ENCODE measurements at regions not wholly inside any gene's neighbourhood (a gene's known extent, or its start where the extent isn't known, plus 50 kb on each side); places are given as distances from the start of the nearest gene placed in this dataset.

DNA sequence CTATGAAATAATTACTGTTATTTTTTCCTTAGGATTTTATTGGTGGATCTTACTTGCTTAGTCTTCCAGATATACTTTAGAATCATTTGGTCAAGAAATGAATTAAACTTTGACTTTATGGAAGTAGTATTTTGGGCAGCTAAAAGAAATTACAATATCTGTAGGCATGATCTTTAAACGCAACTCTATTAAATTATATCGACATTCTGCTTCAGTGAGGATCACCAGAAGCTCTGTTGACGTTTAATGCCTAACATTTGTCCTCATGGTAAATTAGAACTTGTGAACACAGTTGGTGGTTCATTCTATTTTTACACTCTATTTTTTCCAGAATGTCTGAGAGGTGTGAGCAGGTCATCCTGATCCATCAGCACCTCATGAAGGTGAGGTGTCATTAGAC, 211.6 kb downstream of the TMEM167A start (continued):
- TF ChIP-seq, protein P1, sequence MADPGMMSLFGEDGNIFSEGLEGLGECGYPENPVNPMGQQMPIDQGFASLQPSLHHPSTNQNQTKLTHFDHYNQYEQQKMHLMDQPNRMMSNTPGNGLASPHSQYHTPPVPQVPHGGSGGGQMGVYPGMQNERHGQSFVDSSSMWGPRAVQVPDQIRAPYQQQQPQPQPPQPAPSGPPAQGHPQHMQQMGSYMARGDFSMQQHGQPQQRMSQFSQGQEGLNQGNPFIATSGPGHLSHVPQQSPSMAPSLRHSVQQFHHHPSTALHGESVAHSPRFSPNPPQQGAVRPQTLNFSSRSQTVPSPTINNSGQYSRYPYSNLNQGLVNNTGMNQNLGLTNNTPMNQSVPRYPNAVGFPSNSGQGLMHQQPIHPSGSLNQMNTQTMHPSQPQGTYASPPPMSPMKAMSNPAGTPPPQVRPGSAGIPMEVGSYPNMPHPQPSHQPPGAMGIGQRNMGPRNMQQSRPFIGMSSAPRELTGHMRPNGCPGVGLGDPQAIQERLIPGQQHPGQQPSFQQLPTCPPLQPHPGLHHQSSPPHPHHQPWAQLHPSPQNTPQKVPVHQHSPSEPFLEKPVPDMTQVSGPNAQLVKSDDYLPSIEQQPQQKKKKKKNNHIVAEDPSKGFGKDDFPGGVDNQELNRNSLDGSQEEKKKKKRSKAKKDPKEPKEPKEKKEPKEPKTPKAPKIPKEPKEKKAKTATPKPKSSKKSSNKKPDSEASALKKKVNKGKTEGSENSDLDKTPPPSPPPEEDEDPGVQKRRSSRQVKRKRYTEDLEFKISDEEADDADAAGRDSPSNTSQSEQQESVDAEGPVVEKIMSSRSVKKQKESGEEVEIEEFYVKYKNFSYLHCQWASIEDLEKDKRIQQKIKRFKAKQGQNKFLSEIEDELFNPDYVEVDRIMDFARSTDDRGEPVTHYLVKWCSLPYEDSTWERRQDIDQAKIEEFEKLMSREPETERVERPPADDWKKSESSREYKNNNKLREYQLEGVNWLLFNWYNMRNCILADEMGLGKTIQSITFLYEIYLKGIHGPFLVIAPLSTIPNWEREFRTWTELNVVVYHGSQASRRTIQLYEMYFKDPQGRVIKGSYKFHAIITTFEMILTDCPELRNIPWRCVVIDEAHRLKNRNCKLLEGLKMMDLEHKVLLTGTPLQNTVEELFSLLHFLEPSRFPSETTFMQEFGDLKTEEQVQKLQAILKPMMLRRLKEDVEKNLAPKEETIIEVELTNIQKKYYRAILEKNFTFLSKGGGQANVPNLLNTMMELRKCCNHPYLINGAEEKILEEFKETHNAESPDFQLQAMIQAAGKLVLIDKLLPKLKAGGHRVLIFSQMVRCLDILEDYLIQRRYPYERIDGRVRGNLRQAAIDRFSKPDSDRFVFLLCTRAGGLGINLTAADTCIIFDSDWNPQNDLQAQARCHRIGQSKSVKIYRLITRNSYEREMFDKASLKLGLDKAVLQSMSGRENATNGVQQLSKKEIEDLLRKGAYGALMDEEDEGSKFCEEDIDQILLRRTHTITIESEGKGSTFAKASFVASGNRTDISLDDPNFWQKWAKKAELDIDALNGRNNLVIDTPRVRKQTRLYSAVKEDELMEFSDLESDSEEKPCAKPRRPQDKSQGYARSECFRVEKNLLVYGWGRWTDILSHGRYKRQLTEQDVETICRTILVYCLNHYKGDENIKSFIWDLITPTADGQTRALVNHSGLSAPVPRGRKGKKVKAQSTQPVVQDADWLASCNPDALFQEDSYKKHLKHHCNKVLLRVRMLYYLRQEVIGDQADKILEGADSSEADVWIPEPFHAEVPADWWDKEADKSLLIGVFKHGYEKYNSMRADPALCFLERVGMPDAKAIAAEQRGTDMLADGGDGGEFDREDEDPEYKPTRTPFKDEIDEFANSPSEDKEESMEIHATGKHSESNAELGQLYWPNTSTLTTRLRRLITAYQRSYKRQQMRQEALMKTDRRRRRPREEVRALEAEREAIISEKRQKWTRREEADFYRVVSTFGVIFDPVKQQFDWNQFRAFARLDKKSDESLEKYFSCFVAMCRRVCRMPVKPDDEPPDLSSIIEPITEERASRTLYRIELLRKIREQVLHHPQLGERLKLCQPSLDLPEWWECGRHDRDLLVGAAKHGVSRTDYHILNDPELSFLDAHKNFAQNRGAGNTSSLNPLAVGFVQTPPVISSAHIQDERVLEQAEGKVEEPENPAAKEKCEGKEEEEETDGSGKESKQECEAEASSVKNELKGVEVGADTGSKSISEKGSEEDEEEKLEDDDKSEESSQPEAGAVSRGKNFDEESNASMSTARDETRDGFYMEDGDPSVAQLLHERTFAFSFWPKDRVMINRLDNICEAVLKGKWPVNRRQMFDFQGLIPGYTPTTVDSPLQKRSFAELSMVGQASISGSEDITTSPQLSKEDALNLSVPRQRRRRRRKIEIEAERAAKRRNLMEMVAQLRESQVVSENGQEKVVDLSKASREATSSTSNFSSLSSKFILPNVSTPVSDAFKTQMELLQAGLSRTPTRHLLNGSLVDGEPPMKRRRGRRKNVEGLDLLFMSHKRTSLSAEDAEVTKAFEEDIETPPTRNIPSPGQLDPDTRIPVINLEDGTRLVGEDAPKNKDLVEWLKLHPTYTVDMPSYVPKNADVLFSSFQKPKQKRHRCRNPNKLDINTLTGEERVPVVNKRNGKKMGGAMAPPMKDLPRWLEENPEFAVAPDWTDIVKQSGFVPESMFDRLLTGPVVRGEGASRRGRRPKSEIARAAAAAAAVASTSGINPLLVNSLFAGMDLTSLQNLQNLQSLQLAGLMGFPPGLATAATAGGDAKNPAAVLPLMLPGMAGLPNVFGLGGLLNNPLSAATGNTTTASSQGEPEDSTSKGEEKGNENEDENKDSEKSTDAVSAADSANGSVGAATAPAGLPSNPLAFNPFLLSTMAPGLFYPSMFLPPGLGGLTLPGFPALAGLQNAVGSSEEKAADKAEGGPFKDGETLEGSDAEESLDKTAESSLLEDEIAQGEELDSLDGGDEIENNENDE (IDR thresholded peaks at IDR 0.05; ENCODE audit: insufficient replicate concordance, low read length), result no peak
- no peak for TF ChIP-seq NANOG (IDR thresholded peaks at IDR 0.05; ENCODE audit: insufficient read depth, low read depth, low read length, poor library complexity, severe bottlenecking)
- TF ChIP-seq SAP30 (IDR thresholded peaks at IDR 0.05; ENCODE audit: insufficient read depth, insufficient replicate concordance, low read length), result no peak
- no peak for TF ChIP-seq SIRT6 (IDR thresholded peaks at IDR 0.05; ENCODE audit: low read length)
- TF ChIP-seq BACH1 (IDR thresholded peaks at IDR 0.05; ENCODE audit: low read length), result no peak
- no peak for TF ChIP-seq SP2 (IDR thresholded peaks at IDR 0.05; ENCODE audit: low read length)
- no peak for TF ChIP-seq SIX5 (IDR thresholded peaks at IDR 0.05; ENCODE audit: low read depth, low read length)
- no peak for TF ChIP-seq SP1 (IDR thresholded peaks at IDR 0.05; ENCODE audit: low read depth, low read length)
- no peak for TF ChIP-seq JUND (IDR thresholded peaks at IDR 0.05; ENCODE audit: low read length)
- no peak for TF ChIP-seq TCF12 (IDR thresholded peaks at IDR 0.05; ENCODE audit: low read depth, low read length)
- TF ChIP-seq SIN3A (conservative IDR thresholded peaks at IDR 0.05 in 1 of 2, IDR thresholded peaks at IDR 0.05 in 1 of 2; ENCODE audit: low read depth in 1 of 2, low read length in 2 of 2), result no peak
- no peak for TF ChIP-seq TAF1 (IDR thresholded peaks at IDR 0.05; ENCODE audit: low read depth, low read length)
- TF ChIP-seq POLR2AphosphoS5 (IDR thresholded peaks at IDR 0.05; ENCODE audit: low read depth, low read length), result no peak
- TF ChIP-seq HDAC6 (IDR thresholded peaks at IDR 0.05; ENCODE audit: low read depth, low read length), result no peak

Data from H1 (cell line).